HepG2 (cell line): ENCODE measurements at regions not wholly inside any gene's neighbourhood (a gene's known extent, or its start where the extent isn't known, plus 50 kb on each side); places are given as distances from the start of the nearest gene placed in this dataset.

Experiments
- AFF4 ChIP-seq: sonication (generic); formaldehyde crosslinking; IDR thresholded peaks from 2 replicates; pipeline ENCODE4 v1.4.0; 2020; ENCODE audit warnings: missing genetic modification reagents
- ZNF17 ChIP-seq: sonication (generic); formaldehyde crosslinking; IDR thresholded peaks from 2 replicates; pipeline ENCODE4 v1.5.0; 2020; ENCODE audit warnings: mild to moderate bottlenecking, missing genetic modification reagents
- TF ChIP-seq, protein P1 (sequence below): sonication (generic); formaldehyde crosslinking; IDR thresholded peaks from 2 replicates; pipeline ENCODE4 v1.4.0; 2020; ENCODE audit warnings: missing genetic modification reagents

GRCh38 chrX:122788216-122788615 is 395.9 kb upstream of the GRIA3 start (continued):
- TF ChIP-seq, protein P1, sequence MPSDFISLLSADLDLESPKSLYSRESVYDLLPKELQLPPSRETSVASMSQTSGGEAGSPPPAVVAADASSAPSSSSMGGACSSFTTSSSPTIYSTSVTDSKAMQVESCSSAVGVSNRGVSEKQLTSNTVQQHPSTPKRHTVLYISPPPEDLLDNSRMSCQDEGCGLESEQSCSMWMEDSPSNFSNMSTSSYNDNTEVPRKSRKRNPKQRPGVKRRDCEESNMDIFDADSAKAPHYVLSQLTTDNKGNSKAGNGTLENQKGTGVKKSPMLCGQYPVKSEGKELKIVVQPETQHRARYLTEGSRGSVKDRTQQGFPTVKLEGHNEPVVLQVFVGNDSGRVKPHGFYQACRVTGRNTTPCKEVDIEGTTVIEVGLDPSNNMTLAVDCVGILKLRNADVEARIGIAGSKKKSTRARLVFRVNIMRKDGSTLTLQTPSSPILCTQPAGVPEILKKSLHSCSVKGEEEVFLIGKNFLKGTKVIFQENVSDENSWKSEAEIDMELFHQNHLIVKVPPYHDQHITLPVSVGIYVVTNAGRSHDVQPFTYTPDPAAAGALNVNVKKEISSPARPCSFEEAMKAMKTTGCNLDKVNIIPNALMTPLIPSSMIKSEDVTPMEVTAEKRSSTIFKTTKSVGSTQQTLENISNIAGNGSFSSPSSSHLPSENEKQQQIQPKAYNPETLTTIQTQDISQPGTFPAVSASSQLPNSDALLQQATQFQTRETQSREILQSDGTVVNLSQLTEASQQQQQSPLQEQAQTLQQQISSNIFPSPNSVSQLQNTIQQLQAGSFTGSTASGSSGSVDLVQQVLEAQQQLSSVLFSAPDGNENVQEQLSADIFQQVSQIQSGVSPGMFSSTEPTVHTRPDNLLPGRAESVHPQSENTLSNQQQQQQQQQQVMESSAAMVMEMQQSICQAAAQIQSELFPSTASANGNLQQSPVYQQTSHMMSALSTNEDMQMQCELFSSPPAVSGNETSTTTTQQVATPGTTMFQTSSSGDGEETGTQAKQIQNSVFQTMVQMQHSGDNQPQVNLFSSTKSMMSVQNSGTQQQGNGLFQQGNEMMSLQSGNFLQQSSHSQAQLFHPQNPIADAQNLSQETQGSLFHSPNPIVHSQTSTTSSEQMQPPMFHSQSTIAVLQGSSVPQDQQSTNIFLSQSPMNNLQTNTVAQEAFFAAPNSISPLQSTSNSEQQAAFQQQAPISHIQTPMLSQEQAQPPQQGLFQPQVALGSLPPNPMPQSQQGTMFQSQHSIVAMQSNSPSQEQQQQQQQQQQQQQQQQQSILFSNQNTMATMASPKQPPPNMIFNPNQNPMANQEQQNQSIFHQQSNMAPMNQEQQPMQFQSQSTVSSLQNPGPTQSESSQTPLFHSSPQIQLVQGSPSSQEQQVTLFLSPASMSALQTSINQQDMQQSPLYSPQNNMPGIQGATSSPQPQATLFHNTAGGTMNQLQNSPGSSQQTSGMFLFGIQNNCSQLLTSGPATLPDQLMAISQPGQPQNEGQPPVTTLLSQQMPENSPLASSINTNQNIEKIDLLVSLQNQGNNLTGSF (CRISPR knock-in tag): no peak
- TF ChIP-seq AFF4 (CRISPR knock-in tag) (no peak), ZNF17 (CRISPR knock-in tag) (no peak)
